GM10266 (cell line): ENCODE measurements at regions not wholly inside any gene's neighbourhood (a gene's known extent, or its start where the extent isn't known, plus 50 kb on each side); places are given as distances from the start of the nearest gene placed in this dataset.
"Not testable (repeated sequence)": the region's sequence is repeated elsewhere in the genome, so short reads cannot be mapped to it uniquely, and the experiment has no call there.

ENCODE experiments used
- DNase-seq: peaks from one replicate; pipeline ENCODE4 v3.0.0; 2012; ENCODE audit errors: extremely low spot score
- TF ChIP-seq, protein P1 (sequence below): IDR thresholded peaks from 2 replicates; pipeline ENCODE4 v1.5.1; 2012; ENCODE audit warnings: mild to moderate bottlenecking, low read depth; ENCODE audit not compliant: control insufficient read depth, insufficient read depth; ENCODE audit errors: missing control alignments

- TF ChIP-seq, protein P1, sequence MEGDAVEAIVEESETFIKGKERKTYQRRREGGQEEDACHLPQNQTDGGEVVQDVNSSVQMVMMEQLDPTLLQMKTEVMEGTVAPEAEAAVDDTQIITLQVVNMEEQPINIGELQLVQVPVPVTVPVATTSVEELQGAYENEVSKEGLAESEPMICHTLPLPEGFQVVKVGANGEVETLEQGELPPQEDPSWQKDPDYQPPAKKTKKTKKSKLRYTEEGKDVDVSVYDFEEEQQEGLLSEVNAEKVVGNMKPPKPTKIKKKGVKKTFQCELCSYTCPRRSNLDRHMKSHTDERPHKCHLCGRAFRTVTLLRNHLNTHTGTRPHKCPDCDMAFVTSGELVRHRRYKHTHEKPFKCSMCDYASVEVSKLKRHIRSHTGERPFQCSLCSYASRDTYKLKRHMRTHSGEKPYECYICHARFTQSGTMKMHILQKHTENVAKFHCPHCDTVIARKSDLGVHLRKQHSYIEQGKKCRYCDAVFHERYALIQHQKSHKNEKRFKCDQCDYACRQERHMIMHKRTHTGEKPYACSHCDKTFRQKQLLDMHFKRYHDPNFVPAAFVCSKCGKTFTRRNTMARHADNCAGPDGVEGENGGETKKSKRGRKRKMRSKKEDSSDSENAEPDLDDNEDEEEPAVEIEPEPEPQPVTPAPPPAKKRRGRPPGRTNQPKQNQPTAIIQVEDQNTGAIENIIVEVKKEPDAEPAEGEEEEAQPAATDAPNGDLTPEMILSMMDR = no peak
- DNase-seq = no peak
Measured at GRCh38 chr12:32010631-32011336, 51.6 kb downstream of the RESF1 start.

DNA sequence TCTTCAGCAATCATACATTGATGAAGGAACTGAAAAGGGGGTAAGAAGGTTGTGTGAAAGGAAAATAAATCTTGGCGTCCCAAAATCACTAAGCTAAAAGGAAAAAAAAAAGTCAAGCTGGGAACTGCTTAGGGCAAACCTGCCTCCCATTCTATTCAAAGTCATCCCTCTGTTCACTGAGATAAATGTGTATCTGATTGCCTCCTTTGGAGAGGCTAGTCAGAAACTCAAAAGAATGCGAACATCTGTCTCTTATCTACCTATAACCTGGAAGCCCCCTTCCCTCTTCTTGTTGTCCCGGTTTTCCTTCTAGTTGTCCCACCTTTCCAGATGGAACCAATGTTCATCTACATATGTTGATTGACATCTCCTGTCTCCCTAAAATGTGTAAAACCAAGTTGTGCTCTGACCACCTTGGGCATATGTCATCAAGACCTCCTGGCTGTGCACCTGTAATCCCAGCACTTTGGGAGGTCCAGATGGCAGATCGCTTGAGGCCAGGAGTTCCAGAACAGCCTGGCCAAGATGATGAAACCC, 53.1 kb downstream of the RESF1 start:
- TF ChIP-seq, protein P1 = no peak
- no peak for DNase-seq

DNA sequence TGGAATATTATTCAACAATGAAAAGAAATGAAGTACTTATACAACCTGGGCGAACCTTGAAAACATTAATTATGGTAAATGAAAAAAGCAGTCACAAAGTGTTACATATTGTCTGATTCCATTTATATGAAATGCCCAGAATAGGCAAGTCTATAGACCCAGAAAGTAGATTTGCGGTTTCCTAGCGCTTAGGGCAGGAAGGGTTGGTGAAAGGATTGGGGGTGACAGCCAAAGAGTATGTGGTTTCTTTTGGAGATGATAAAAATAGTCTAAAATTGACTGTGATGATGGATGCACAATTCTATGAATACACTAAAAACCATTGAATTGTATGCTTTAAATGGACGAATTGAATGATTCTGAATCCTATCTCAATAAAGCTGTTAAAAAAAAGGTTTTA, 55.8 kb downstream of the RESF1 start:
- DNase-seq = no peak
- TF ChIP-seq, protein P1 = no peak

DNA sequence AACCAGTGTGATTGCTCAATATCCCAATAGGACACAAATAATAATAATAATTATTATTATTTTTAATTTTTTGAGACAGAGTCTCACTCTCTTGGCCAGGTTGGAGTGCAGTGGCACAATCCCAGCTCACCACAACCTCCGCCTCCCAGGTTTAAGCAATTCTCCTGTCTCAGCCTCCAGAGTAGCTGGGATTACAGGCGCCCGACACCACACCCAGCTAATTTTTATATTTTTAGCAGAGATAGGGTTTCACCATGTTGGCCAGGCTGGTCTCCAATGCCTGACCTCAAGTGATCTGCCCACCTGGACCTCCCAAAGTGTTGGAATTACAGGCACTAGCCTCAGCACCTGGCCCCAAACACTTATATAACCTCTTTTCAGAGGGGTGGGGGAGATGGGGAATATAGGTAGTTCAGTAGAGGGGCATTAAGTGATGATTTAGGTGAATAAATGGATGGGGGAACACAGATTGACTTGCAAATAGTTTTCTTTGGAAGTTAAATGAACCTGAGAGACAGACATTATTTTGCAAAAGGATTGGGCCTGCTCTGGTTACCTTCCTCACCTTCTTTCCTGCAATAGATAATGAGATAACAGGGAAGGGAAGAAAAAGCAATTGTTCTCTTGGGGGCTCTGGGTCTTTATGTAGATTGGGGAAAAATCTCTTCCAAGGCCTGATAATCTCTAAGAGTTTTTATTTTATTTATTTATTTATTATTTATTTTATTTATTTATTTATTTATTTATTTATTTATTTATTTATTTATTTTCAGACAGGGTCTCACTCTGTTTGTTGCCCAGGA, 57.7 kb downstream of the RESF1 start:
- no peak for DNase-seq
- TF ChIP-seq, protein P1 = no peak

DNA sequence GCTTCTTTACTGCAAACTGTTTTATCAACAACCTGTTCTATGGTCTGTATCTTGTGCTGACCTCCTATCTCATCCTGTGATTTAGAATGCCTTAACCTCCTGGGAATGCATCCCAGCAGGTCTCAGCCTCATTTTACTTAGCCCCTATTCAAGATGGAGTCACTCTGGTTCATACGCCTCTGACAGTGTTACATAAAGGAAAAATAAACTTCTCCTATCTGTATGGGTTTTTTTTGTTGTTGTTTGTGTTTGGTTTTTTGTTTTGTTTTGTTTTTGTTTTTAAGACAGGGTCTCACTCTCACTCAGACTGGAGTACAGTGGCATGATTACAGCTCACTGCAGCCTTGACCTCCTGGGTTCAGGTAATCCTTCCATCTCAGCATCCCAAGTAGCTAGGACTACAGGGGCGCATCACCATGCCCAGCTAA, 62.1 kb downstream of the RESF1 start:
- no peak for DNase-seq
- TF ChIP-seq, protein P1 = no peak

GRCh38 chr12:32022387-32022786, 63.2 kb downstream of the RESF1 start:
- DNase-seq = not testable (repeated sequence)

GRCh38 chr12:32023861-32024260, 64.6 kb downstream of the RESF1 start:
- DNase-seq = not testable (repeated sequence)

- DNase-seq = no peak
- TF ChIP-seq, protein P1 = no peak
Measured at GRCh38 chr12:32024884-32025592, 65.8 kb downstream of the RESF1 start.
